Endodermal cell (in vitro differentiated cells): ENCODE measurements at regions not wholly inside any gene's neighbourhood (a gene's known extent, or its start where the extent isn't known, plus 50 kb on each side); places are given as distances from the start of the nearest gene placed in this dataset.

Experiments used
- DNase-seq: peaks from one replicate; pipeline ENCODE4 v3.0.0-alpha.2; 2017
- H3K27ac ChIP-seq: 2 replicates; pipeline ENCODE4 v1.5.1; 2013; ENCODE audit warnings: mild to moderate bottlenecking, low read depth, low read length, moderate library complexity
- H3K27me3 ChIP-seq: 2 replicates; pipeline ENCODE4 v1.6.1; 2013; ENCODE audit warnings: mild to moderate bottlenecking, low read length, moderate library complexity; ENCODE audit not compliant: insufficient read depth, control insufficient read depth, poor library complexity, severe bottlenecking
- H3K36me3 ChIP-seq: 2 replicates; pipeline ENCODE4 v1.7.0; 2013; ENCODE audit warnings: mild to moderate bottlenecking, low read length, moderate library complexity; ENCODE audit not compliant: control insufficient read depth, insufficient read depth
- H3K4me1 ChIP-seq: one replicate; pipeline ENCODE4 v1.7.0; 2013; ENCODE audit warnings: low read length; ENCODE audit not compliant: control insufficient read depth, insufficient read depth
- H3K4me3 ChIP-seq: 2 replicates; pipeline ENCODE4 v1.5.1; 2013; ENCODE audit warnings: mild to moderate bottlenecking, low read length, moderate library complexity
- H3K9ac ChIP-seq: 2 replicates; pipeline ENCODE4 v1.6.1; 2013; ENCODE audit warnings: mild to moderate bottlenecking, low read length, moderate library complexity; ENCODE audit not compliant: poor library complexity, severe bottlenecking; ENCODE audit errors: extremely low read depth
- H3K9me3 ChIP-seq: 2 replicates; pipeline ENCODE4 v1.6.1; 2013; ENCODE audit warnings: mild to moderate bottlenecking, low read length, moderate library complexity; ENCODE audit not compliant: control insufficient read depth
- H3K27ac Mint-ChIP-seq: 2 replicates; pipeline ENCODE4 v1.8.0; 2020; ENCODE audit warnings: mixed read lengths
- H3K27me3 Mint-ChIP-seq: 2 replicates; pipeline ENCODE4 v1.8.0; 2021; ENCODE audit warnings: mild to moderate bottlenecking, mixed read lengths; ENCODE audit not compliant: insufficient read depth
- H3K36me3 Mint-ChIP-seq: 2 replicates; pipeline ENCODE4 v1.8.0; 2020; ENCODE audit warnings: low read depth, mixed read lengths
- H3K4me1 Mint-ChIP-seq: 2 replicates; pipeline ENCODE4 v1.8.0; 2020; ENCODE audit warnings: mixed read lengths
- H3K4me3 Mint-ChIP-seq: 2 replicates; pipeline ENCODE4 v1.8.0; 2020; ENCODE audit warnings: mild to moderate bottlenecking, moderate library complexity, mixed read lengths
- H3K9me3 Mint-ChIP-seq: 2 replicates; pipeline ENCODE4 v1.8.0; 2020; ENCODE audit warnings: mild to moderate bottlenecking, mixed read lengths
- WGBS, 2 experiments: methylation state at CpG; one replicate each; pipeline versions ENCODE4 v1.1.5 to v1.1.7; 2013; ENCODE audit warnings: missing lambda C conversion rate in 2 of 2, mixed read lengths in 1 of 2; ENCODE audit not compliant: insufficient coverage in 1 of 2, insufficient read length in 1 of 2; 5-methylcytosine and 5-hydroxymethylcytosine counted together
- TF ChIP-seq, protein P1 (sequence below): fragments of 200-600 bp; sonication (generic); conservative IDR thresholded peaks from 2 replicates; pipeline ENCODE4 v1.5.0; 2021; ENCODE audit warnings: antibody characterized with exemption, mild to moderate bottlenecking

DNA sequence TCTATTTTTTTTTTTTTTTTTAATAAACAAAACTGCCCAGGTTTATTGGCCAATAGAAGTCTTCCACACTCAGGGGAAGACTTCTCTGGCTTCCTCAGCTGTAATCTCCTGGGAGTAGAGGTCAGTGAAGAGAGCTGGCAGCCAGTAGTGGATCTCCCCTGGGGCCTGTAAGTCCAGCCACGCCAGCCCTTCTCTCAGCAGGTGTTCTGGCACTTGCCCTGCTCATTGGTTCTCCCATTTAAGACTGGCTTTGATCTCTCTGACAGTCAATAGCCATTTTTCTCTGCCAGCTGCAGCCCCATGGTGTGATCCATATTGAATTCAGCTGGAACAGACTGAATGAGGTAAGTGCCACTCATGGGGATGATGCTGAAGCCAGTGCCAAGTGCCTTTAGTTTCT is 170.6 kb upstream of the SPHKAP start:
- TF ChIP-seq, protein P1, sequence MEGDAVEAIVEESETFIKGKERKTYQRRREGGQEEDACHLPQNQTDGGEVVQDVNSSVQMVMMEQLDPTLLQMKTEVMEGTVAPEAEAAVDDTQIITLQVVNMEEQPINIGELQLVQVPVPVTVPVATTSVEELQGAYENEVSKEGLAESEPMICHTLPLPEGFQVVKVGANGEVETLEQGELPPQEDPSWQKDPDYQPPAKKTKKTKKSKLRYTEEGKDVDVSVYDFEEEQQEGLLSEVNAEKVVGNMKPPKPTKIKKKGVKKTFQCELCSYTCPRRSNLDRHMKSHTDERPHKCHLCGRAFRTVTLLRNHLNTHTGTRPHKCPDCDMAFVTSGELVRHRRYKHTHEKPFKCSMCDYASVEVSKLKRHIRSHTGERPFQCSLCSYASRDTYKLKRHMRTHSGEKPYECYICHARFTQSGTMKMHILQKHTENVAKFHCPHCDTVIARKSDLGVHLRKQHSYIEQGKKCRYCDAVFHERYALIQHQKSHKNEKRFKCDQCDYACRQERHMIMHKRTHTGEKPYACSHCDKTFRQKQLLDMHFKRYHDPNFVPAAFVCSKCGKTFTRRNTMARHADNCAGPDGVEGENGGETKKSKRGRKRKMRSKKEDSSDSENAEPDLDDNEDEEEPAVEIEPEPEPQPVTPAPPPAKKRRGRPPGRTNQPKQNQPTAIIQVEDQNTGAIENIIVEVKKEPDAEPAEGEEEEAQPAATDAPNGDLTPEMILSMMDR = no peak
- H3K36me3 ChIP-seq = no peaks in the 10 kb centered on the region
- no peak overlapping the region for H3K27ac ChIP-seq
- Mint-ChIP-seq H3K4me1 (peaks cover 1% of the 10 kb centered on the region), H3K9me3 (no peaks in the 10 kb centered on the region), H3K27ac (no peak overlapping the region), H3K4me3 (no peak overlapping the region), H3K27me3 (peaks cover 29% of the 10 kb centered on the region), H3K36me3 (no peaks in the 10 kb centered on the region)
- H3K9ac ChIP-seq = no peak overlapping the region
- H3K27me3 ChIP-seq = peaks cover 12% of the 10 kb centered on the region
- 67% methylated on average over 1 of the region's 1 CpG; no CpG with 5 or more reads in 1 of the 2 experiments for WGBS, 2 experiments
- DNase-seq = no peak
- H3K4me1 ChIP-seq = no peaks in the 10 kb centered on the region
- H3K9me3 ChIP-seq = no peaks in the 10 kb centered on the region
- no peak overlapping the region for H3K4me3 ChIP-seq

DNA sequence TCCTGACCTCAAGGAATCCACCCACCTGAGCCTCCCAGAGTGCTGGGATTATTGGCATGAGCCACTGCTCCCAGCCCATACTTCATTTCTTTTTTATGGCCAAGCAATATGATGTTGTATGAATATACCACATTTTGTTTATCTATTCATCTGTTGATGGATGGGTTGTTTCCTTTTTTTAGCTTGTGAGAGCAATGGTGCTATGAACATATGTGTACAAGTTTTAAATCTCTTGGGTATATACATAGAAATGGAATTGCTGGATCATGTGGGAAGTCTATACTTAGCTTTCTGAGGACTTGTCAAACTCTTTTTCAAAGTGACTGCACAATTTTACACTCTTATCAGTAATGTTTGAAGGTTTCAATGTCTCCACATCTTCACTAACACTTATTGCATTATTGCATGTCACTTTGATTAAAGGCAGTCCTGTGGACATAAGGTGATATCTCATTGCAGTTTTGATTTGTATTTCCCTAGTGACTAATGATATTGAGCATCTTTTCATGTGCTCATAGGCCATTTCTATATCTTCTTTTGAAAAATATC is 167.1 kb upstream of the SPHKAP start:
- Mint-ChIP-seq H3K27me3 (peaks cover 8% of the 10 kb centered on the region), H3K36me3 (no peaks in the 10 kb centered on the region), H3K27ac (no peak overlapping the region), H3K4me3 (no peak overlapping the region), H3K9me3 (no peaks in the 10 kb centered on the region), H3K4me1 (no peaks in the 10 kb centered on the region)
- no peak overlapping the region for H3K9ac ChIP-seq
- no peaks in the 10 kb centered on the region for H3K4me1 ChIP-seq
- no peaks in the 10 kb centered on the region for H3K36me3 ChIP-seq
- DNase-seq = no peak
- H3K9me3 ChIP-seq = no peaks in the 10 kb centered on the region
- no peak overlapping the region for H3K4me3 ChIP-seq
- no peak overlapping the region for H3K27ac ChIP-seq
- TF ChIP-seq, protein P1 = no peak
- H3K27me3 ChIP-seq = no peaks in the 10 kb centered on the region

DNA sequence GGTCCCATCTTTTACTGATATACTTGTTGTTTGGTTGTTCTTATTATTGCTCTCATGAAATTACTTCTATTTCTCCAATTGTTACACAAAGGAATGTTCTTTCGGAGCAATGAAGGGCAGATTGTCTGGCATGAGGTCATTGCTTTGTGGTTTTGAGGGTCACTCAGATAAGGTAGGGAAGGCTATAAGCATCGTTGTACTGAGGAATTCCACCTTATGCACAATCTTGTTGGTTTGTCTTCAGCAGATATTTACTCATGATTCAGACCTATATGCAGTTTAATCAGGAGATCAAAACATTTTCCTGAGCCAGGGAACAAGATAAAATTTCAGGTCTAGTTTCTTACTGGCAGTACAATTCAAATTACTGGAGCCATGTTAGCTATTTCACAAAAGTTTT is 163.0 kb upstream of the SPHKAP start:
- Mint-ChIP-seq H3K4me3 (no peak overlapping the region), H3K27me3 (peaks cover 8% of the 10 kb centered on the region), H3K36me3 (no peaks in the 10 kb centered on the region), H3K27ac (no peak overlapping the region), H3K9me3 (no peaks in the 10 kb centered on the region), H3K4me1 (no peaks in the 10 kb centered on the region)
- Histone ChIP-seq H3K4me1 (no peaks in the 10 kb centered on the region), H3K9ac (no peak overlapping the region), H3K36me3 (no peaks in the 10 kb centered on the region), H3K4me3 (no peak overlapping the region), H3K9me3 (peaks cover 7% of the 10 kb centered on the region), H3K27ac (no peak overlapping the region), H3K27me3 (no peaks in the 10 kb centered on the region)
- TF ChIP-seq, protein P1 = no peak
- DNase-seq = no peak
- 90 to 94% methylated on average over 2 of the region's 2 CpGs for WGBS, 2 experiments
